ENCODE measurements at regions not wholly inside any gene's neighbourhood (a gene's known extent, or its start where the extent isn't known, plus 50 kb on each side); places are given as distances from the start of the nearest gene placed in this dataset.

GRCh38 chr16:73347500-73348375 lies 299.8 kb upstream of the ZFHX3 start:
- no peak for TF ChIP-seq CTCF (IDR thresholded peaks at IDR 0.05; ENCODE audit: low read depth, low read length, missing control alignments)
- no peak overlapping the region for H3K4me3 ChIP-seq (ENCODE audit: low read depth, low read length)
- in situ Hi-C loops (cut with HindIII; ENCODE audit: low sequenced_read_pairs) = no loop called here
- DNase-seq (ENCODE audit: low read depth) = no peak

- no peak for DNase-seq (ENCODE audit: low read depth)
- in situ Hi-C loops (cut with HindIII; ENCODE audit: low sequenced_read_pairs) = no loop called here
- no peak for TF ChIP-seq CTCF (IDR thresholded peaks at IDR 0.05; ENCODE audit: low read depth, low read length, missing control alignments)
- no peak overlapping the region for H3K4me3 ChIP-seq (ENCODE audit: low read depth, low read length)
These were observed 291.9 kb upstream of the ZFHX3 start for GRCh38 chr16:73339821-73340220.

- DNase-seq (ENCODE audit: low read depth) = no peak
- no peak for TF ChIP-seq CTCF (IDR thresholded peaks at IDR 0.05; ENCODE audit: low read depth, low read length, missing control alignments)
- no peak overlapping the region for H3K4me3 ChIP-seq (ENCODE audit: low read depth, low read length)
- in situ Hi-C loops (cut with HindIII; ENCODE audit: low sequenced_read_pairs) = no loop called here
These were observed 289.7 kb upstream of the ZFHX3 start for GRCh38 chr16:73337373-73338296.

- H3K4me3 ChIP-seq (ENCODE audit: low read depth, low read length) = no peak overlapping the region
- TF ChIP-seq CTCF (IDR thresholded peaks at IDR 0.05; ENCODE audit: low read depth, low read length, missing control alignments) = no peak
- in situ Hi-C loops (cut with HindIII; ENCODE audit: low sequenced_read_pairs) = loop anchor here (5.0 kb wide), 1 partner anchor 52 kb away; no protein-coding TSS in a partner anchor
- no peak for DNase-seq (ENCODE audit: low read depth)
These were observed 281.7 kb upstream of the ZFHX3 start for GRCh38 chr16:73329358-73330286.

- H3K4me3 ChIP-seq (ENCODE audit: low read depth, low read length) = no peak overlapping the region
- in situ Hi-C loops (cut with HindIII; ENCODE audit: low sequenced_read_pairs) = loop anchor here (5.0 kb wide), 1 partner anchor 50 kb away; no protein-coding TSS in a partner anchor
- DNase-seq (ENCODE audit: low read depth) = no peak
- TF ChIP-seq CTCF (IDR thresholded peaks at IDR 0.05; ENCODE audit: low read depth, low read length, missing control alignments) = no peak
These were observed 279.0 kb upstream of the ZFHX3 start for GRCh38 chr16:73326770-73327470.

Data from astrocyte of the cerebellum (primary cell).